ENCODE measurements at regions not wholly inside any gene's neighbourhood (a gene's known extent, or its start where the extent isn't known, plus 50 kb on each side); places are given as distances from the start of the nearest gene placed in this dataset.
"Not testable (repeated sequence)": the region's sequence is repeated elsewhere in the genome, so short reads cannot be mapped to it uniquely, and the experiment has no call there.

- H3K27ac ChIP-seq (ENCODE audit: low read length); H3K9me3 ChIP-seq (replicated peaks; ENCODE audit: control insufficient read depth, low read depth, low read length); H3K4me3 ChIP-seq (ENCODE audit: low read length); H3K27me3 ChIP-seq (ENCODE audit: control insufficient read depth, insufficient read depth, low read length); H3K36me3 ChIP-seq (ENCODE audit: control insufficient read depth, insufficient read depth, low read length); H3K4me1 ChIP-seq (ENCODE audit: control insufficient read depth, insufficient read depth, low read length); DNase-seq: not testable (repeated sequence)
- 72% methylated on average over 4 of the region's 5 CpGs for WGBS (ENCODE audit: insufficient coverage)
Observed at GRCh38 chr10:46095943-46096342, 49.9 kb upstream of the MSMB start.

- Histone ChIP-seq H3K36me3 (ENCODE audit: control insufficient read depth, insufficient read depth, low read length) (no peaks in the 10 kb centered on the region), H3K9me3 (replicated peaks; ENCODE audit: control insufficient read depth, low read depth, low read length) (no peaks in the 10 kb centered on the region), H3K4me3 (ENCODE audit: low read length) (no peak overlapping the region), H3K27ac (ENCODE audit: low read length) (no peak overlapping the region), H3K4me1 (ENCODE audit: control insufficient read depth, insufficient read depth, low read length) (no peaks in the 10 kb centered on the region), H3K27me3 (ENCODE audit: control insufficient read depth, insufficient read depth, low read length) (no peaks in the 10 kb centered on the region)
- DNase-seq = no peak
- 90% methylated on average over 4 of the region's 4 CpGs for WGBS (ENCODE audit: insufficient coverage)
Observed at GRCh38 chr10:46096446-46096845, 50.4 kb upstream of the MSMB start.

GRCh38 chr10:46096909-46097575, 51.0 kb upstream of the MSMB start:
- 56% methylated on average over 8 of the region's 8 CpGs for WGBS (ENCODE audit: insufficient coverage)
- Histone ChIP-seq H3K9me3 (replicated peaks; ENCODE audit: control insufficient read depth, low read depth, low read length) (no peaks in the 10 kb centered on the region), H3K4me1 (ENCODE audit: control insufficient read depth, insufficient read depth, low read length) (no peaks in the 10 kb centered on the region), H3K27ac (ENCODE audit: low read length) (no peak overlapping the region), H3K4me3 (ENCODE audit: low read length) (no peak overlapping the region), H3K36me3 (ENCODE audit: control insufficient read depth, insufficient read depth, low read length) (no peaks in the 10 kb centered on the region), H3K27me3 (ENCODE audit: control insufficient read depth, insufficient read depth, low read length) (no peaks in the 10 kb centered on the region)
- no peak for DNase-seq

- WGBS (ENCODE audit: insufficient coverage) = 89% methylated on average over 13 of the region's 14 CpGs
- Histone ChIP-seq H3K4me3 (ENCODE audit: low read length) (no peak overlapping the region), H3K27ac (ENCODE audit: low read length) (no peak overlapping the region), H3K9me3 (replicated peaks; ENCODE audit: control insufficient read depth, low read depth, low read length) (no peaks in the 10 kb centered on the region), H3K27me3 (ENCODE audit: control insufficient read depth, insufficient read depth, low read length) (no peaks in the 10 kb centered on the region), H3K4me1 (ENCODE audit: control insufficient read depth, insufficient read depth, low read length) (no peaks in the 10 kb centered on the region), H3K36me3 (ENCODE audit: control insufficient read depth, insufficient read depth, low read length) (no peaks in the 10 kb centered on the region)
- DNase-seq = no peak
Observed at GRCh38 chr10:46097576-46098317, 51.7 kb upstream of the MSMB start.

GRCh38 chr10:46098386-46098785, 52.3 kb upstream of the MSMB start:
- H3K9me3 ChIP-seq (replicated peaks; ENCODE audit: control insufficient read depth, low read depth, low read length) = no peaks in the 10 kb centered on the region
- H3K4me3 ChIP-seq (ENCODE audit: low read length) = no peak overlapping the region
- DNase-seq = no peak
- no peaks in the 10 kb centered on the region for H3K27me3 ChIP-seq (ENCODE audit: control insufficient read depth, insufficient read depth, low read length)
- no peaks in the 10 kb centered on the region for H3K36me3 ChIP-seq (ENCODE audit: control insufficient read depth, insufficient read depth, low read length)
- 93% methylated on average over 2 of the region's 7 CpGs for WGBS (ENCODE audit: insufficient coverage)
- H3K4me1 ChIP-seq (ENCODE audit: control insufficient read depth, insufficient read depth, low read length) = no peaks in the 10 kb centered on the region
- H3K27ac ChIP-seq (ENCODE audit: low read length) = no peak overlapping the region

GRCh38 chr10:46098925-46099324, 52.9 kb upstream of the MSMB start:
- not testable (repeated sequence) for H3K36me3 ChIP-seq (ENCODE audit: control insufficient read depth, insufficient read depth, low read length); H3K9me3 ChIP-seq (replicated peaks; ENCODE audit: control insufficient read depth, low read depth, low read length); H3K4me3 ChIP-seq (ENCODE audit: low read length); H3K4me1 ChIP-seq (ENCODE audit: control insufficient read depth, insufficient read depth, low read length); DNase-seq; H3K27ac ChIP-seq (ENCODE audit: low read length); H3K27me3 ChIP-seq (ENCODE audit: control insufficient read depth, insufficient read depth, low read length)
- 57% methylated on average over 1 of the region's 4 CpGs for WGBS (ENCODE audit: insufficient coverage)

GRCh38 chr10:46104071-46104585, 58.1 kb upstream of the MSMB start:
- DNase-seq = no peak
- Histone ChIP-seq H3K36me3 (ENCODE audit: control insufficient read depth, insufficient read depth, low read length) (no peaks in the 10 kb centered on the region), H3K27ac (ENCODE audit: low read length) (no peak overlapping the region), H3K4me3 (ENCODE audit: low read length) (no peak overlapping the region), H3K27me3 (ENCODE audit: control insufficient read depth, insufficient read depth, low read length) (peaks cover 16% of the 10 kb centered on the region), H3K9me3 (replicated peaks; ENCODE audit: control insufficient read depth, low read depth, low read length) (no peaks in the 10 kb centered on the region), H3K4me1 (ENCODE audit: control insufficient read depth, insufficient read depth, low read length) (peaks cover 6% of the 10 kb centered on the region)
- 0% methylated on average over 1 of the region's 4 CpGs for WGBS (ENCODE audit: insufficient coverage)

- peaks cover 16% of the 10 kb centered on the region for H3K27me3 ChIP-seq (ENCODE audit: control insufficient read depth, insufficient read depth, low read length)
- no CpG with 5 or more reads among the region's 9 CpGs for WGBS (ENCODE audit: insufficient coverage)
- H3K27ac ChIP-seq (ENCODE audit: low read length); DNase-seq; H3K36me3 ChIP-seq (ENCODE audit: control insufficient read depth, insufficient read depth, low read length); H3K9me3 ChIP-seq (replicated peaks; ENCODE audit: control insufficient read depth, low read depth, low read length); H3K4me3 ChIP-seq (ENCODE audit: low read length); H3K4me1 ChIP-seq (ENCODE audit: control insufficient read depth, insufficient read depth, low read length): not testable (repeated sequence)
Observed at GRCh38 chr10:46105416-46105815, 59.3 kb upstream of the MSMB start.

- H3K9me3 ChIP-seq (replicated peaks; ENCODE audit: control insufficient read depth, low read depth, low read length); DNase-seq; H3K36me3 ChIP-seq (ENCODE audit: control insufficient read depth, insufficient read depth, low read length); H3K4me1 ChIP-seq (ENCODE audit: control insufficient read depth, insufficient read depth, low read length); H3K27ac ChIP-seq (ENCODE audit: low read length): not testable (repeated sequence)
- Histone ChIP-seq H3K4me3 (ENCODE audit: low read length) (peak overlapping the region; percentile 51), H3K27me3 (ENCODE audit: control insufficient read depth, insufficient read depth, low read length) (peaks cover 16% of the 10 kb centered on the region)
- 0% methylated on average over 20 of the region's 32 CpGs for WGBS (ENCODE audit: insufficient coverage)
Observed at GRCh38 chr10:46105856-46106409, 59.9 kb upstream of the MSMB start.

- Histone ChIP-seq H3K27ac (ENCODE audit: low read length) (no peak overlapping the region), H3K27me3 (ENCODE audit: control insufficient read depth, insufficient read depth, low read length) (peaks cover 16% of the 10 kb centered on the region), H3K4me1 (ENCODE audit: control insufficient read depth, insufficient read depth, low read length) (peaks cover 6% of the 10 kb centered on the region), H3K9me3 (replicated peaks; ENCODE audit: control insufficient read depth, low read depth, low read length) (no peaks in the 10 kb centered on the region), H3K36me3 (ENCODE audit: control insufficient read depth, insufficient read depth, low read length) (no peaks in the 10 kb centered on the region), H3K4me3 (ENCODE audit: low read length) (peak overlapping the region; percentile 51)
- WGBS (ENCODE audit: insufficient coverage) = 1% methylated on average over 55 of the region's 55 CpGs
- DNase-seq = peak; percentile 60
Observed at GRCh38 chr10:46106410-46107255, 60.6 kb upstream of the MSMB start.
